Femur (tissue), 1 donor: ENCODE measurements at regions not wholly inside any gene's neighbourhood (a gene's known extent, or its start where the extent isn't known, plus 50 kb on each side); places are given as distances from the start of the nearest gene placed in this dataset.
"Not testable (repeated sequence)": the region's sequence is repeated elsewhere in the genome, so short reads cannot be mapped to it uniquely, and the experiment has no call there.

Experiments
- DNase-seq: peaks from one replicate; pipeline ENCODE4 v3.0.0-alpha.2; 2017

DNA sequence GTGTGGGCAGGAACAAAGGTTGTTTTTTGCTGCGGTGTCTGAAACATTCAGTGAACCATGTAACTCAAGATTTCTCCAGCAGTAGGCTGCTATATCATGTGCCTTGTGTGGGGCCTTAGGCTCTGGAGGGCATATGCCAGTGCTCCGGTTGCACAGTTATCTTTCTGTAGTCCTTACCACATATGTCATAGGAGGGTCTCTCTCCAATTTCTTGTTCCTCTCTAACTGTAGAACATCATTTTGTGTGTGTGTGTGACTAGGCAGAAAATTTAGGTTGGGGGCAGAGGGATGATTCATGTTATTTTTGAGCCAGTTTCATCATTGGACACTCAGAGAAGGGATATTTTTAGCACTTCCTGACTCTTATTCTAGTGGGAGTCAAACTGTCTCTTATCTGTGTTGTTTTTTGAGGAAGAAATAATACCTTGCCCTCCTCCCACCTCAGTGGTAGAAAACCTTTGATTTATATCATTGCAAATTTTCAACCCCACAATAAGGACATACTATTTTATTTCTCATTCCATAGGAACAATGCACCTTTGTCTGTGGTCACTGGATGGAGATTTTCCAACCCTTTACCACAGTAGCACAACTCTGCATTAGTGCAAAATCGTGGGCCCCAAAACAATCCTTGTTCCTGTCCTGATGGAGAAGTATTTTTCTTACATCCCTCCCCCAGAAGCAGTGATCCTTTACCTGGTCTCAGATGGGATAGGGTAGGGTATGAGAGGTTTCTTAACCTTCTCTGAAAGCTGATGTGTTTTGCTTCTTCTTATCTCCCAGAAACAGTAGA, 113.9 kb downstream of the CCDC74A start:
- no peak for DNase-seq

- not testable (repeated sequence) for DNase-seq
These were observed 115.5 kb downstream of the CCDC74A start for GRCh38 chr2:131643180-131643579.

- no peak for DNase-seq
These were observed 117.6 kb downstream of the CCDC74A start for GRCh38 chr2:131645177-131645765.

GRCh38 chr2:131646220-131646619, 118.5 kb downstream of the CCDC74A start:
- DNase-seq: not testable (repeated sequence)

DNA sequence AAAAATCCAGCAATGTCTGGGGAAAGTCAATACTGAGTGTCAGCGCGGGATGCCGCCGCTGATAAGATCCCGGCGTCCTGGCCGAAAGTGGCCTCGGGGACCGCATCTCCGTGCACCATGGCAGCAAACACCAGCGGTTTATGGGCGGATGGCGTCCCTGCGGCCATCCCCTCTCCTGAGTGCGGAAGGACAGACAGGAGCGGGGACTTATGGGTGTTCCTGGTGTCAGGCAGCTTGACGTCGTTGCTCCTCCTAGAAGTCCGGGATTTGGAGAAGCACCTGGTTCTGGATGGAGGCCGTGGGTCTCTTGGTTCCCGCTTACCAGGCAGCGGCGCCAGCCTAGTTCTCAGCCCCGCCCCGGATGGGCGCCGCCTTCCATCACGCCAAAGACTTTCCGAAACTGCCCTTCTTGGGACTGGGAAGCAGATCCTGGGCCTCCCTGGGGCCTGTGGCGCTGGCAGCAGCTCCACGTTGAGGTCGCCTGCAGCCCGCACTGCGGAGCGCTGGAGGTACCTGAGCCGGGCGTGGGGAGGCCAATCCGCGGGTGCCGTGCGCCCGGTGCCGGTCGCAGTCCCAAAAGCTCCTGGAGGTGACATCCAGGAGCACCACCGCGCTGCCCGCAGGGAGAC, 119.1 kb downstream of the CCDC74A start:
- no peak for DNase-seq

DNA sequence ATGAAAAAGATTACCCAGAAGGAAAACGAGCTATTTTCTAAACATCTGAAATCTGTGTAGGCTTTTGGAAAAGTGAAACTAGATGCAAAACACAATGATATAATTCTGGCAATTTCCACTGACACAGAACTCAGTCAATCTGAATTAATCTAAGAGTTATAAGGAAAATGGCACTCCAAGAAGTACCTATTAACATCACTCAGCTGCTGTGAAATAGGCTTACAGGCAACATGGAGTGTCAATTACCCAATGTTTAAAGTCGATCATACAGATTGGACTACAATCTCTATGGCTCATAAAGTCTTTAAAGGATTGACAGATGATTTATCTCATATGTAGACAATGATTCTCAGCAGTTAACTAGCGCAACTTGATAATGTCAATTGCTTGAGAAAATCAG, 120.9 kb downstream of the CCDC74A start:
- DNase-seq: not testable (repeated sequence)

DNA sequence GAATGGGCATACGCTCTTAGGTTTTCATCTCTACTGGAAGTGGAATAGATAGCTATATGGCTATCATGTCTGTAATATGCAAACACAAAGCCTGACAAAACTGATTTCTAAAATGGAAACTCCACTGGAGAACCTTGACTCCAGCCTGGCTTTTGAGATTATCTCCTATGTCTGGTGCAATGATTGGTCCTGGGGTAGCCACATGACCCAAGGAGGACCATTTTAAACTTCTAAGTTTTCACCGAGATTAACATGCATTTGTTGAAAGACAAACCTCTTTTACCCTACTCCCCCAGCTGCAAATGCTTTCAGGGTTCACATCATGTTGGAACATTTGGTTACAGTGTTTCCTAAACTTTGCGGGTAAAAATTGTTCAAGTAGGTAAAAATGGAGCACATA, 124.6 kb downstream of the CCDC74A start:
- not testable (repeated sequence) for DNase-seq

- DNase-seq: not testable (repeated sequence)
These were observed 126.4 kb downstream of the CCDC74A start for GRCh38 chr2:131654107-131654506.

GRCh38 chr2:131656816-131657633, 129.3 kb downstream of the CCDC74A start:
- DNase-seq: no peak

- DNase-seq: no peak
These were observed 130.4 kb downstream of the CCDC74A start for GRCh38 chr2:131657895-131658768.

DNA sequence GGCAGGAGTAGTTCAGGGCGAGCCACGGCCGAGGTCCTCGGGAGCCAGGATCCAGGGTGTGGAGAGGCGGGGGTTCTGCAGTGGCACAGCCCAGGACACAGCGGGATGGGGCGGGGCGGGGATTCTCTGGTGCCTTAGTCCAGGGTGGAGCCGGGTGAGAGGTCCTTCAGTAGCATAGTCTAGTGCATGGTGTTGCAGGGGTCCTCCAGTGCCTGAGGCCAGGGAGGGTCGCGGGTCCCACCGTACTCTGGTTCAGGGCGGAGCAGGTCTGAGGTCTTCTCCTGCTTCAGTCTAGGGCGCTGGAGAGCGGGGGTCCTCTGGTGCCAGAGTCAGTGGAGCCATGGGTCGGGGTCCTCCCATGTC, 131.1 kb downstream of the CCDC74A start:
- no peak for DNase-seq

DNA sequence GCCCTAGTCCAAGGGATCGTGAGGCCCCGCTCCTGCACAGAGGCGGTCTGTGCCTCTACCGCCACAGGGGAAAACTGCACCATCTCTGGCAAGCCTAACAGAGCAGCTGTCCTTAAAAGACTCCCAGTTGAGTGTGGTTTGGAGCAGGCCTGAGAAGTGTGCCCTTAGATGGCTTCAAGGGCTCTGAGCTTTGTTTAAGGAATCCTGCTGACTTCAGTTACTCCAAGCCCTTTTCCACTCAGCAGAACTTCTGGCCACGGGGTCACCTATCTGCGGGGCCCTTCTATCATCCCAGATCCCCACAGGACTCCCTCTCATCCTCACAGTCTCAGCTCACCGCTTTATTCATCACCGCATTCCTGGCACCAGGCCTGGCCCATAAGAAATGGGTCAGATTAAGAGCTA, 131.5 kb downstream of the CCDC74A start:
- no peak for DNase-seq

GRCh38 chr2:131661101-131661782, 133.6 kb downstream of the CCDC74A start:
- DNase-seq: not testable (repeated sequence)

DNA sequence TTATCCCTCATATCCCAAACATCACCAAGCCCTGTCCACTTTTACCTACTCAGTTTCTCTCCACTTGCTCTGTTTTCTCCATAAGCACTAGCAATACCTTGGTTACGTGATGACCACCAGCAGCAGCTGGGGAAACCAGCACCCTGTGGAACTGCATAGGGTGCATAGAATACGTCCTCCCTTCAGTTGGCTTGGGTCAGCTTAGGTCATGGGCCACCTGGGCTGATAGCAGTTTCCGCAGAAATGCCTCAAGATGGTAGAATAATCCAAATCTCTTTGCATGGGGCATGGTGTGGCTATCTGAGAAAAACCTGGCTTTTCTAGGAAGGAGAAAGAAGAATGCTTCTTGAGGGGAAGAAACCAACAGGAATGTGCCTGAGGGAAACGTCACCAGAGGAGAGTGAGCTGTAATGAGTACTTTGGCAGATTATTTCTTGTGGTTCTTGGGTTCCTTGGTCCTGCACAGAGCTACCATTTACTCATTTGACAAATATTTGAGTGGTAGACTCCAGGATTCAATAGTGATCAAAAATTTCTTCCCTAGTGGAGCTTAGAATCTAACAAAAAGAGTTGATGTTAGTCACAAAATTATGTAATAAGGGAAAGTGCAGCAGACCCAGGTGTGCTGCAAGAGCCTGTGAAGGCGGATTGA, 134.3 kb downstream of the CCDC74A start:
- DNase-seq: not testable (repeated sequence)

GRCh38 chr2:131663501-131663900, 135.8 kb downstream of the CCDC74A start:
- DNase-seq: not testable (repeated sequence)

DNA sequence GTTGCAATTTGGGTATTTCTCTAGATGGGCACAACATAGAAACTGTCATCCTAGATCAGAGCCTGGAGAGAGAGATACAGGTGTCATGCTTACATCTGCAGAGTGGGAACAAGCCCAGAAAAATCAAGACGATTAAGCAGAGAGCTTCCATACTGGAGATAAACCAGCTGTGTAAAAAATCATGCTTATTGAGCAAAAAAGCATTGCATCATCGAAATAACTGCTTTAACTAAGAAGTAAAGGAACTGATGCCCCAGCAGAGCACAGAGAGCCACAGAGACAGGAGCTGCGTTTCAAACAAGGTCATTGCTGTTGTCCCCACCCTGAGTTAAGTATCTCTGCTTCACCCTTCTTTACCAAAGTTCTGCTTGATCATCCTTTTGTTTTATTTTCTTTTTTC, 138.0 kb downstream of the CCDC74A start:
- not testable (repeated sequence) for DNase-seq

DNA sequence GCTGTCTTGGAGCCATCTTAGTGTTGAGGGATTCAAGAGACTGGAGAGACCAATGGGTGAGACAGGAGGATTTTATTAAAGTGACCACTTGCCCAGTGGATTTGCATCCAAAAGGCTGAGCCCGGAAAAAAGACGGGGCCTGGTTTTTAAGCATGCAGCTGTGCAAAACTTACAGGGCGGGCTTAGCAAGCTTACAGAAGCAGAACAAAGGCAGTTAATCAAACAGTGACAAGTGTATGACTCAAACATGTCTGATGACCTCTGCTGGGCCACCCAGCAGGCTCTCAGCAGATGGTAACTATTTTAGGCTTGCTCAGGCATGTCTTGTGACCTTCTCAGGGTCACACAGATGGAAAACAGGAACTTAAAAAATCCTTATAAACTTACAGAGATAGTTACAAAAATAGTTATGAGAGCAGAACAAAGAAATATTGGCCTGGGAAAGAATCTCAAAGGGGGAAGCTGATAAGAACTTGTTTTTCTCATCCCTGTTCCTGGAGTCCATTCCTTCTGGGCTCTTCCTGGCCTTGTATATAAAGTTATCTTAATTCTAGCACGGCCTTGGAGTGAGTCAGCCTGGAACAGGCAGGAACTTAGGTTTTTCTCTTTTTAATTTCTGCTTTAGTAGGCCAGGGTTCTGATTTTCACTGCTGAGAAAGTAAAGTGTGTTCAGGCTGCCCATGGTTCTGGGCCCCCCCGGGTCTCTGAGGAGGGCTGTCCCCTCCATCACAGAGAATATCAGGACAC, 141.3 kb downstream of the CCDC74A start:
- not testable (repeated sequence) for DNase-seq

GRCh38 chr2:131671841-131672470, 144.3 kb downstream of the CCDC74A start:
- DNase-seq: not testable (repeated sequence)
